ENCODE measurements at regions not wholly inside any gene's neighbourhood (a gene's known extent, or its start where the extent isn't known, plus 50 kb on each side); places are given as distances from the start of the nearest gene placed in this dataset.
"Not testable (repeated sequence)": the region's sequence is repeated elsewhere in the genome, so short reads cannot be mapped to it uniquely, and the experiment has no call there.

DNA sequence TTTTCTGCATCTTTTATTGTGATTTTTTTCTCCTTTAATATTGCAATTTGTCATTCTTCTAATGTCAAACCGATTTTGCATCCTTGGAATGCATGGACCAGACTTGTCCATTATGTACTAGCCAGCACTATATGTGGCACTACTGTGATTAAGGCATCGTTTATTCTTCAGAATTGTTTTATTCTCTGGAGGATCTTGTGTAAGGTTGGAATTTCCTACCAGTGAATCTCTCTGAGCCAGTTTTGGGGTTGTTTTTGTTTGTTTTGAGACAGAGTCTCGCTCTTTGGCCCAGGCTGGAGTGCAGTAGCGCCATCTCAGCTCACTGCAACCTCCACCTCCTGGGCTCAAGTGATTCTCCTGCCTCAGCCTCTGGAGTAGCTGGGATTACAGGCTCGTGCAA is 58.5 kb downstream of the IGLL5 start:
- DNase-seq (ENCODE audit: low read depth in 1 of 2, low spot score in 1 of 2): no peak

DNA sequence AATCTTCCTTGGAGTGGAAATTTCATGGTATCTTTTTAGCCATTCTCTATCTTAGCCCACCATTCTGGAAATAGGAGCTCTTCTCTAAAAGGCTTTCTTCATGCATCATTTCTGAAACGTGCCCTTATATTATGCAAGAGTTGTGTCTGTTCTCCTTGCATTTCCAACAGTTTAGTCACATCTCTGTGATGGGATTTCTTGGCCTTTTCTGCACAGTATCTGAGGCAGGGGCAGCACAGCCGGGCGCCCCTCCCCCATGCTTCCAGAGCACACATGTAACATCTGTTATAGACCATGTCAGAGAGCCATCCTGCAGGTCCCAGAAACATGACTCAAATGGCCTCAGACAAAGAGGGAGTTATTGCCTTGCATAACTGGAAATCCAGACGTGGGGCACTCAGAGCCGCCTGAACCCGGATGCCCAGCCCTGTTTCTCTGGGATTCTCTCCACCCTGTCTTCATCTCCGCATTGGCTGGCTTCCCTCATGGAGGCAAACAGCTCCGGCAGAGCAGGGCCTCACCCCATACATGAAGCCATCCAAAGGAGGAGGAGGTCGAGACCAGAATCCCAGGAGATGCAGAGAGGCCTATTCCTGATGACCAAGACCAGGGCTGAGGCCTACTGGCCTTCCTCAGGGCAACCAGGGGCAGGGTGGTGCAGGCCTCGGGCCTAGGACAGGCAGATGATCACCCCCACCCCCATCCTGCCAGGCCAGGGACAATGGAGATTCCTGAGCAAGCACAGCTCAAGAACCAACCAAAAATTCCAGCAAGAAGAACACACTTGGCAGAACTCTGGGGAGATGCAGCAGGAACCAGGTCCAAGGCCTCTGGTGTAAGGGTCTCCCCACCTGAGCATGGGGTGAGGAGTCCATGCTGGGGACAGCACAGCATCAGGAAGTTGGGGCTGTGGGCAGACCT is 61.3 kb downstream of the IGLL5 start:
- no peak for DNase-seq (ENCODE audit: low read depth in 1 of 2, low spot score in 1 of 2)

DNA sequence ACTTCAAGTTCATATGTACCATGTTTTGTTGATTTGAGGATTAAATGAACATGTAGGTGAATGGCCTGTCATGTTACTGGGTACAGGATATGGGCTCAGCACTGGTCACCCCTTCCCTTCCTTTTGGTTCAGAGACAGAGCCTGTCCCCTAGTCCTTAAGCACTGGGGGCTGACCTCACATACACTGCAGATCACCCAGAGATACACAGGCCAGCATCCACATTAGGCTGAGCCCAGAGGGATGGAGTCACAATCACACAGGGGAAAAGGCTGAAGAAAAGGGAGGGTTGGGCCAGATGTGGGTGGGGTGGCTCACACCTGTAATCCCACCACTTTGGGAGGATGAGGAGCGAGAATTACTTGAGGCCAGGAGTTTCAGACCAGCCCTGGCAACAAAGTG is 62.3 kb downstream of the IGLL5 start:
- no peak for DNase-seq (ENCODE audit: low read depth in 1 of 2, low spot score in 1 of 2)

DNA sequence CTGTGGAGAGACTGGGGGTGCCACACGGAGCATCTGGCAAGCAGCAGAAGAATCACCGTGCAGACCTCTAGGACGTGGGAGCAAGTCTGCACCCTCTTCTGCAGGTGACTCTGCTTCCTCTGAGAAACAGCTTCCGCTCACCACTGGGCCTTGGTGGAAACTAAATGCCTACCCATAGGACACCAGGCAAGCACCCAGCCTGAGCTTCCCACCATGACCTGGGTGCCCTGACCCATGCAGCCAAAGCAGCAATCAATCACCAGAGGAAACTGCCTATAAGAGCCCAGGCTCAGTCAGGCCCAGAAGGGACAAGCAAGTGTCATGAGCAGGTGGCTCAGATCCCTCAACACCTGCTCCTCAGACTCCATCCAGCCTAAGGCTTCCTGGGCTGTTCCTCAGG is 63.4 kb downstream of the IGLL5 start:
- no peak for DNase-seq (ENCODE audit: low read depth in 1 of 2, low spot score in 1 of 2)

DNA sequence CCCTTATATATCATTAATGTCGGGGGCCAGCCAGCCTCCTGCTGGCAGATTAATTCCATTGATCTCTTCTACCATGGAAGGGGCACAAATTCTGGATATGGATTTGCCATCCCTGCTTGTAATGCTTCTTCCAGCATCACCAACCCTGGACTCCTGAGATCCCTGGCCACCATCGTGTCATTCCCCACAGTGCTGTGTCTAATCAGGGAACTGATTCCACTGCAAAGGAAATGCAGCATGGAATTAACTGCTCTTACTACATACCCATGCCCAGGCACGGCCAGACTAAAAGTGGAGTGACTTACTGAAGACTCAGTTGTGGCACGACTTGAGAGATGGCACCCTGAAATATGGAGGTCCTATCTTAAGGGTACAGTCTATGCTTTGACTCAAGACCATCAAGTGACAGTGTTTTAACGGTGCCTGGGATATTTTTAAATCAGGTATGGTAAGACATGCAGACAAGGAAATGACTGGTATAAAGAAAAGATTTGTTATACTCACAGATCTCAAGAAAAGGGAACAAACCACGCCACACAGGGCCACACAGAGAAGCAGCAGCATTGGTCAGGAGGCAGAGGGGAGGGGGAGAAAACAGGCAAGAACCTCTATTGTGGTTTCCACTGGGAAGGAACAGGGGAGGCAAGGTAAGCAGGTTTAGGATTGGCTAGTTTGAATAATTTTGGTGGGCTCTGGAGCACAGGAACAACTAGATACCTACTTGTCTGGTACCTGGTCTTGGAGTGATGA is 65.1 kb downstream of the IGLL5 start:
- DNase-seq (ENCODE audit: low read depth in 1 of 2, low spot score in 1 of 2): no peak

DNA sequence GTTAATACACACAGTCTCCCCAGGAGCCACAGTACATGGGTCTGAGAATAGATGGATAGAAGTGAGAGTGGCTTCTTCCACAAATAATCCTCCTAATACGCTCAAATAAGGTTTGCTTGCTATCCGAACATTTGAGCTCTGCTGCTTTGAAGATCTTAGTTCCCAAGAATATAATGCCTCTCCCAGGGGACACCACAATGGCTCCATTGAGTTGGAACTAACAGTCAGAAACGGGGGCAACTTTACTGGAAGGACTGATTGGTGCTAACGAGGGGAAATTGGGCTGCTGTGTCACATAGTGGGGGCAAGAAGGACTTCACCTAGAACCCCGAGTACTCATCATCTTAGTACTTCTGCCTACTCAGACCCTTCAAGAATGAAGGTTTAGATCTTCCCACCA is 66.2 kb downstream of the IGLL5 start:
- no peak for DNase-seq (ENCODE audit: low read depth in 1 of 2, low spot score in 1 of 2)

DNA sequence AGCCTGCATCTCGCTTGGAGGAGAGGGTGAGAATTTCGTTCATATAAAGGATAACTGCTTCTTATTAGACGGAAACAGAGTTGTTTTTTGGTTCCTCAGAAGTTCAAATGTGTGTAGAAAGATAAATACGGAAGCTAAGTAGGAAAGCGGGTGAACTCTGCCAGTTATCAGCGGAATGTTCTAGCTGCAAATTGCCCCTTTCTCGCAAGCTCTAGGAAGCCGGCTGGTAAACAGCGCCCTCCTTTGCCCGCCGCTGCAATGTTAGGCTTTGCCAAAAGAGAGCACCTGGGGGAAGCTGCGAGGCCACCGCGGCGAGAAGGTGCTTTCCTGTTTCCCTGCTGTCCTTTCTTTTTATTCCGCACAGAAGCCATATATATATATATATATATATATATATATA is 67.0 kb downstream of the IGLL5 start:
- no peak for DNase-seq (ENCODE audit: low read depth in 1 of 2, low spot score in 1 of 2)

DNA sequence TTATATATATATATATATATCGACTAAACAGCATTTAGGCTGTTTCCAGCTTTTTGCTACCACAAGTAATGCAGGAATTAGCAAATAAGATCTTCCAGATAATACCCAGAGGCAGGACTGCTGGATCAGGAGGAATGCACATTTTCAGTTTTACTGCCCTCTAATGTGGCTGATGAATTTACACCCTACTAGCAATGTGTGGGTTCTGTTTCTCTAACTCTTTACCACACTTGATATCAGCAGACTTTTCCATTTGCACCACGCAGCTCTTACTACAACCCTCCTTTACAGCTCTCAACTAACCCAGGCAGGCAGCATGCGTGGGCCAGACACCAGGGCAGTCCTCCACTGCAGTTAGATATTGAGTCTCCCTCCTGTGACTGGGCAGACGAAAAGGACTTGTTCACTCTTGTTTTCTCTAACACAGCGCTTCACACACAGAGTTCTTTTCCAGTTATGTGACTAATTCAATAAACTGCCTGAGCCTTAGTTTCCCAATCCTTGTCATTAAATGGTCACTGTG is 67.7 kb downstream of the IGLL5 start:
- DNase-seq (ENCODE audit: low read depth in 1 of 2, low spot score in 1 of 2): no peak

DNA sequence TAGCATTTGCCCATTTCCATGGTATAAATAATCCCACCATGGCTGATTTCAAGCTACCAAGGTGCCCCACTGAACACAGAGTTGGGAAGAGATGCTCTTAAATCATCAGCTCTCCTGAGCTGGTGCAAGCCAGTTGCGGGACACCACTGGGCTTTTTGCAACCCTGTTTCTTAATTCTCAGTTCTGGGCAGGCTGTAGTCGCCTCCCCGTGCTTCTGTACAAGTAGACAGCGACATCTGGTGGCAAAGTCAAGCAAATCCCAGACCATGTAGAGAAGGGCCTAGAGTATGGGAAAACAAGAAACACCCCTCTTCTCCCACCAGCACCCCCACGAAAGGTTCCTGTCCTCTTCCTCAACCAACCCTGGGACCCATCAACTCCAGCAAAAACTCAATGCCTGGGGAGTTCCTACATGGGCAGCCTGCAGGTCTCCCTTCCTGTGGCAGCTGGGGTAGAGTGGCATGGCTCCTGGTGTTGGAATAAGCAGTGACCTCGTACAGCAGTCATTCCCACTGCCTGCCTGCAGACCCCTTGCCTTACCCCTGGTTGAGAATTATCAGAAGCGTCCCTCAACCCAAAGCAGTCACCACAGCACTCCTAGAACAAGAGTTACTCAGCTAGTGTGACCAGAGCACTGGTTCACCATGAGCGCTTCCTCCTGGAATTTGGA is 68.4 kb downstream of the IGLL5 start:
- DNase-seq (ENCODE audit: low read depth in 1 of 2, low spot score in 1 of 2): peak; percentile 26 to 68

DNA sequence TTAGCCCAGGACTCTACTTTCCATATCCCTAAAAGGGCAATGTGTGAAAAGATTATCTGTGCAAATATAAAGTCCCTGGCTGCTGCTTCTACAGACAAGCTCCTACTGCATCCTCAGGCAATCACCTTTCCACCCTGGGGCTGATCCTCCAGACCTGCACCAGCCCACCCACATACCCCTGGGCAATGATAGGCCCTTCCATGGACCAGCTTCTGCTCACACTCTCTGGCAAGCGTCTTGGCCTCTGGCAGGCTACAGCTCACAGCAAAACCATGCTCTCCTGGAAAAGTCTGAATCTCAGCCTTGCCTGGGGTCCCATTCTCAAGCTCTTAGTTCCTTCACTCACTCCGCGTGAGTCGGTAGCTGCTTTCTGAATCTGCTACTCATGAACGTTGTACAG is 69.5 kb downstream of the IGLL5 start:
- DNase-seq (ENCODE audit: low read depth in 1 of 2, low spot score in 1 of 2): no peak

DNA sequence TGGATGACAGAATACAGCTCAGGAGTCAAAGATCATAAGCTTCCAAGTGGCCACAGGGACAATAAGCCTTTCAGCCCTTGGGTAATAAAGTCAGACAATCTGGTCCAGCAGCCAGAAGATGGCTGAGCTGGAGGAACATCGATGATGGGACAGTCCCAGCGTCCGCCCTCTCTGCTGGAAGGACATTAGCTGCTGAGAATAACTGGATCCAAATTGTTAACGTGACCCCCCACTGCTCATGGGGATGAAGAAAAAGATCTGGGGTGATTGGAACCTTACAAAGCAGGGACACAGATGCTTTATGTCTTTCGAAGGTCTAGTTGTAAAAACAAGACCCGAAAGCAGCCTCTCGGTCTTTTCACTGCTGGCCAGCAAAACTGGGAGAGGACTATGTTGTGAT is 71.0 kb downstream of the IGLL5 start:
- no peak for DNase-seq (ENCODE audit: low read depth in 1 of 2, low spot score in 1 of 2)

DNA sequence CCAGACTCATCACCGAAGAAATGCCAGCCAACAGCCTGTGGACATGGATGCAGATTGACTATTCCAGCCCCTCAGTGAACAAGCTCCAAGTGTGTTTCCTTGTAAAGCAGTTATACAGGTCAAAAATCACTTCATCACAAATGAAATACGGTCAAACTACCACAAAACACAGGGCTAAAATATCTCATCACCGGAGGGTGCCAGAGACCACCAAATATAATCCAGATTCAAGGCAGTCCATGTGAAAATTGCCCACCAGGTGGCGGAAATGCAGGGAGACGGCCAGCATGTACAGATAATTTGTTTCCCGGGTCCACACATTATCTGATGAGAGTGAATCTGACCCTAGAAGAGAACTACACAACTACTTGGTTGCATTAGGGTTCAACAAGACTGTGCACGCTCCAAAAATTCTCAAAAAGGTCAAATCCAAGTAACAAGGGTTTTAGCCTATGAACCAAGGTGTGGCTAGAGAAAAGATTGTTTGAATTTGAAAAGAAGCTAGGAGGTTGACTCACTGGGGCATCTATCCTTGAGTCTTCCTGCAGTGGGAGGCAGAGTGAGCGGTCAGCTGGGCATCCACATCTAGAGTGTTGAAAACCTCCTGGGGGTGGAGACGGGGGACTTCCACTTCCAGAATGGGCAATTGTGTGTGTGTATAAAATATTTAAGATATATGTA is 71.7 kb downstream of the IGLL5 start:
- DNase-seq (ENCODE audit: low read depth in 1 of 2, low spot score in 1 of 2): peak; percentile 37 to 64

DNA sequence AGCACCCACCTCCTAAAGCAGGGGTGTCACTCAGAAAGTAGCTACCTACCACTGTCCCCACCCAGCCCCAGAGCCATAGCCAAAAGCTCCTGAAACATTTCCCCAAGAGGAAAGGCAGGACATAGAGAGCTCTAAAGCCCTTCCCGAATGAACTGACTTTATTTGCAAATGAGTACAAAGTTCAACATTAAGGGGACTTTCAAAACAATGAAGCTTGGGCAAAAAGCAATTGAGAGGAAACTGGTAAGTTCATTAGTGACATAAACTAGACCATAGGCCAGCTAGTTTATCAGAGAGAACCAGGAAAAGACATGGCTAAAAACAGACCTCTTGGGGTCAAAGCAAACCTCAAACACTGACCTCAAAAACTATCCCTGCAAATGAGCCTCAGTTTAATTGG is 72.7 kb downstream of the IGLL5 start:
- DNase-seq (ENCODE audit: low read depth in 1 of 2, low spot score in 1 of 2): no peak

DNA sequence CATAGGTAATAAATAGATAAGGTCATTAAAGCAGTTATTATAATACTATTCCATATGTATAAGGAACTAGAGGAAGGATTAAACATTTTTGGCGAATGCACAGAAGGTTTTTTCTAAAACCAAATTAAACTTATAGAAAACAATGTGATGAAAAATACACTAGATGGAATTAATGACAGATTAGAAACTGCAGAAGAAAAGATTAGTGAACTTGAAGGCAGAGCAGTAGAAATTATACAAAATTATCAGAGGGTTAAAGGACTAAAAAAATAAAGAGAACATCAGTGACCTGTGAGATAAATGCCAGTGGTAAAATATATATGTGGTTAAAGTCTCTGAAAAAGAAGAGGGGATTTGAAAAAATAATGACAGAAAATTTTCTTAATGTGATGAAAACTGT is 74.0 kb downstream of the IGLL5 start:
- DNase-seq (ENCODE audit: low read depth in 1 of 2, low spot score in 1 of 2): no peak

DNA sequence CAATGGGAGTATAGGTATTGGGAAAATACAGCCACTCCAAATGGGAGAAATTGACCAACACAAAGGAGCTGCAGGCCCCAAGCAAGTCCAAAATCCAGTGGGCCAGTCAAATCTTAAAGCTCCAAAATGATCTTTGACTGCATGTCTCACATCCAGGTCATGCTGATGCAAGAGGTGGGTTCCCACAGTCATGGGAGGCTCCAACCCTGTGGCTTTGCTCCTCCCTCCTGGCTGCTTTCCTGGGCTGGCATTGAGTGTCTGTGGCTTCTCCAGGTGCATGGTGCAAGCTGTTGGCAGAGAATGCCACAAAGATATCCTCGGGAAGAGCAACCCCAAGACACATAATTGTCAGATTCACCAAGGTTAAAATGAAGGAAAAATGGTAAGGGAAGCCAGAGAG is 80.8 kb downstream of the IGLL5 start:
- DNase-seq (ENCODE audit: low read depth in 1 of 2, low spot score in 1 of 2): no peak

DNA sequence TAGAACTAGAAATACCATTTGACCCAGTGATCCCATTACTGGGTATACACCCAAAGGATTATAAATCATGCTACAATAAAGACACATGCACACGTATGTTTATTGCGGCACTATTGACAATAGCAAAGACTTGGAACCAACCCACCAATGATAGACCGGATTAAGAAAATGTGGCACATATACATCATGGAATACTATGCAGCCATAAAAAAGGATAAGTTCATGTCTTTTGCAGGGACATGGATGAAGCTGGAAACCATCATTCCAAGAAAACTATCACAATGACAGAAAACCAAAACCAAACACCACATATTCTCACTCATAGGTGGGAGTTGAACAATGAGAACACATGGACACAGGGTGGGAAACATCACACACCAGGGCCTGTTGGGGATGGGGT is 85.0 kb downstream of the IGLL5 start:
- DNase-seq (ENCODE audit: low read depth in 1 of 2, low spot score in 1 of 2): not testable (repeated sequence)

DNA sequence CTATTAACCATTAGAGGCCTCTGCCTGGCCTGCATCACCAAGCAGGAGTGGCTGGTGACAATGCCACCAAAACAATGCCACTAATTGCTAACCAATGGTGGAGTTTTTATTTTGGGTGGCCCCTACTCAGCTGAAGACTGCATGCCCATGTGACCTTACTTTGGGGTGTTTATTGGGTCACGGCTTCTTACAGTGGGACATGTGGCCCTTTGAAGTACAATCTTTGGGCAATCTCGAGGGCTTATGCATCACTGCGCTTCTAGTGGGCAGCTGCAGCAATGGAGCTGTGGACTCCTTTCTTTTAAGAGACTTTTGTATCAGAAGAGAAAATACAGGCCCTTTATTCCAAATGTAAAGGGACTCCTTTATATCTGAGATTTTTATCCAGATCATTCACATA is 85.7 kb downstream of the IGLL5 start:
- no peak for DNase-seq (ENCODE audit: low read depth in 1 of 2, low spot score in 1 of 2)

DNA sequence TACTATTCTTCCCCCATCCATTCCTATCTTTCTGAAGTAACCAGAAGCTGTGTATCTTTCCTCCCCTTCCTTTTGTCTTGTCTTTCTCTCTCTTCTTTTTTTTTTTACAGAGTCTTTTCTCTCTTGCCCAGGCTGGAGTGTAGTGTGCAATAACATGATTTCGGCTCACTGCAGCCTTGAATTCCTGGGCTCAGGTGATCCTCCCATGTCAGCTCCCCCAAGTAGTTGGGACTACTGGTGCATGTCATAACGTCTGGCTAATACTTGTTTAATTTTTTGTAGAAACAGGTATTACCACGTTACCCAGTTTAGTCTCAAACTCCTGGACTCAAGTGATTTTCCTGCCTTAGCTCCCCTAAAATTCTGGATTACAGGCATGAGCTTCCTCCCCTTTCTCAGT is 86.5 kb downstream of the IGLL5 start:
- DNase-seq (ENCODE audit: low read depth in 1 of 2, low spot score in 1 of 2): no peak

DNA sequence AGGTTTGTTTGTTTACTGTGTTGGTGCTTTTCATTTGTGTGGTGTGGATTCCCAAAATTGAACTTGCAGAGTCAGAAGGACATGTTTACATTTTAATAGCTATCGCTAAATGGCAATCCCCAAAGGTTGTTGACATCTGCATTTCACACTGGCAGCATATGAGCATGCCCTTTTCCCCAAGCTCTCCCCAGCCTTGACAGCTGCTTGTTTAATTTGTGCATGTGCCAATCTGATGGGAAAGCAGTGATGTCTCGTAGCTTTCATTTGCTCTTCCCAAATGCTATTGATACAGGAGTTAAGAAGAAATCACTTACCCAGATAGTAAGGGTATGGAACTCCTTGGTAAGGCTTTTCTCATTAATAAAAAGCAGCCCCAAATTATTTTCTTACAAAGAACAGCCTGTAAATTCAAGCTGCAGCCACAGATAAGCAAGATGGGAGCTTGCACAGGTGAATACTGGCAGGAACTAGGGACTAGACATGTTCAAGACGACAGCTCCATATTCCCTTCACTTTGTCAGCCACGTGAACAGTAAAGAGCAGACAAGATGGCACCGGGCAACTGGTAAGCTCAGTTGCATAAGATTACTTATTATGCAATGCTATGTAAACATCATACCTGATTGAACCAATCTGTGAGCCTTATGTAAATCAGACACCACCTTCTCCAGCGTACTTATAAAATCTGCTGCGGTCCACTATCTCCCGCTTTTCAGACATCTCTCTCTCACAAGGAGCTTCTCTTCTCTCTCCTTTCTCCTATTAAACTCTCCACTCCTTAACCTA is 87.4 kb downstream of the IGLL5 start:
- DNase-seq (ENCODE audit: low read depth in 1 of 2, low spot score in 1 of 2): no peak
